ENCODE measurements at regions not wholly inside any gene's neighbourhood (a gene's known extent, or its start where the extent isn't known, plus 50 kb on each side); places are given as distances from the start of the nearest gene placed in this dataset.

- TF ChIP-seq TOX (CRISPR knock-in tag; IDR thresholded peaks at IDR 0.05; ENCODE audit: borderline replicate concordance) = no peak
- TF ChIP-seq SNAI2 (CRISPR knock-in tag; IDR thresholded peaks at IDR 0.05) = no peak
- ATAC-seq = no peak
Measured at GRCh38 chr1:48052923-48053291, 55.7 kb upstream of the TRABD2B start.

DNA sequence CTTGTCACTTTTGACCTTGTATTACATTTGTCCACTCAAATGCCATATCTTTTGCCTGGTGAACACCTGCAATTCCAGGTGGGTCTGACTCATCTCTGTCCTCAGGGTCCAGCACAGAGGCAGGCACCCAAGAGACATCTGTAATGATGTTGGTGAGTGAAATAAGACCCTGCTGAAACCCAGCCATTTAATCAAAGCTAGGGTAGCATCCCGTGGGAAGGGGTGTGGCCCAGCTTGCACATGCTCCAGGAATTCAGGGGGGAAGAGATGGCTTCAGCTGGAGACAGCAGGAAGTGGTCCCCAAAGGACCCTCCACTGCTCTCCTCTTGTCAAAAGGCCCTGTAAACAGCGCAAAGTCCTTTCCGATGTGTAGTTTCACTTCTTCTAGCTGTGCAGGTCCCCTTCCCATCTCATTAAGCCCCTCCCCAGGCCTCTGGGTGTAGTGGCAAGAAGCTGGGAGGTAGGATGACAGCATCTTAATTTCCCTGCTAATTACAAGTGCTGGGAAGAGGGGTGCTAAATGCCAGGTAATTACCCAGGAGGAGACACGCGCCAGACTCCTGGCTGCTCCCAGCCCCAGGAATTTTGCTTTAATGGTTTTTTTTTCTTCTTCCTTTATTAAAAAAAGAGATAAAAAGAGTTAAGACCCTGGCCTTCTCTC is 54.4 kb upstream of the TRABD2B start:
- TF ChIP-seq, protein P1, sequence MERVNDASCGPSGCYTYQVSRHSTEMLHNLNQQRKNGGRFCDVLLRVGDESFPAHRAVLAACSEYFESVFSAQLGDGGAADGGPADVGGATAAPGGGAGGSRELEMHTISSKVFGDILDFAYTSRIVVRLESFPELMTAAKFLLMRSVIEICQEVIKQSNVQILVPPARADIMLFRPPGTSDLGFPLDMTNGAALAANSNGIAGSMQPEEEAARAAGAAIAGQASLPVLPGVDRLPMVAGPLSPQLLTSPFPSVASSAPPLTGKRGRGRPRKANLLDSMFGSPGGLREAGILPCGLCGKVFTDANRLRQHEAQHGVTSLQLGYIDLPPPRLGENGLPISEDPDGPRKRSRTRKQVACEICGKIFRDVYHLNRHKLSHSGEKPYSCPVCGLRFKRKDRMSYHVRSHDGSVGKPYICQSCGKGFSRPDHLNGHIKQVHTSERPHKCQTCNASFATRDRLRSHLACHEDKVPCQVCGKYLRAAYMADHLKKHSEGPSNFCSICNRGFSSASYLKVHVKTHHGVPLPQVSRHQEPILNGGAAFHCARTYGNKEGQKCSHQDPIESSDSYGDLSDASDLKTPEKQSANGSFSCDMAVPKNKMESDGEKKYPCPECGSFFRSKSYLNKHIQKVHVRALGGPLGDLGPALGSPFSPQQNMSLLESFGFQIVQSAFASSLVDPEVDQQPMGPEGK (CRISPR knock-in tag; IDR thresholded peaks at IDR 0.05; ENCODE audit: borderline replicate concordance) = no peak
- no peak for TF ChIP-seq ZNF8 (CRISPR knock-in tag; IDR thresholded peaks at IDR 0.05)
- TF ChIP-seq BACH2 (CRISPR knock-in tag; IDR thresholded peaks at IDR 0.05; ENCODE audit: borderline replicate concordance) = no peak
- TF ChIP-seq, protein P2, sequence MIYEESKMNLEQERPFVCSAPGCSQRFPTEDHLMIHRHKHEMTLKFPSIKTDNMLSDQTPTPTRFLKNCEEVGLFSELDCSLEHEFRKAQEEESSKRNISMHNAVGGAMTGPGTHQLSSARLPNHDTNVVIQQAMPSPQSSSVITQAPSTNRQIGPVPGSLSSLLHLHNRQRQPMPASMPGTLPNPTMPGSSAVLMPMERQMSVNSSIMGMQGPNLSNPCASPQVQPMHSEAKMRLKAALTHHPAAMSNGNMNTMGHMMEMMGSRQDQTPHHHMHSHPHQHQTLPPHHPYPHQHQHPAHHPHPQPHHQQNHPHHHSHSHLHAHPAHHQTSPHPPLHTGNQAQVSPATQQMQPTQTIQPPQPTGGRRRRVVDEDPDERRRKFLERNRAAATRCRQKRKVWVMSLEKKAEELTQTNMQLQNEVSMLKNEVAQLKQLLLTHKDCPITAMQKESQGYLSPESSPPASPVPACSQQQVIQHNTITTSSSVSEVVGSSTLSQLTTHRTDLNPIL (CRISPR knock-in tag; IDR thresholded peaks at IDR 0.05; ENCODE audit: low read depth) = no peak
- TF ChIP-seq, protein P3, sequence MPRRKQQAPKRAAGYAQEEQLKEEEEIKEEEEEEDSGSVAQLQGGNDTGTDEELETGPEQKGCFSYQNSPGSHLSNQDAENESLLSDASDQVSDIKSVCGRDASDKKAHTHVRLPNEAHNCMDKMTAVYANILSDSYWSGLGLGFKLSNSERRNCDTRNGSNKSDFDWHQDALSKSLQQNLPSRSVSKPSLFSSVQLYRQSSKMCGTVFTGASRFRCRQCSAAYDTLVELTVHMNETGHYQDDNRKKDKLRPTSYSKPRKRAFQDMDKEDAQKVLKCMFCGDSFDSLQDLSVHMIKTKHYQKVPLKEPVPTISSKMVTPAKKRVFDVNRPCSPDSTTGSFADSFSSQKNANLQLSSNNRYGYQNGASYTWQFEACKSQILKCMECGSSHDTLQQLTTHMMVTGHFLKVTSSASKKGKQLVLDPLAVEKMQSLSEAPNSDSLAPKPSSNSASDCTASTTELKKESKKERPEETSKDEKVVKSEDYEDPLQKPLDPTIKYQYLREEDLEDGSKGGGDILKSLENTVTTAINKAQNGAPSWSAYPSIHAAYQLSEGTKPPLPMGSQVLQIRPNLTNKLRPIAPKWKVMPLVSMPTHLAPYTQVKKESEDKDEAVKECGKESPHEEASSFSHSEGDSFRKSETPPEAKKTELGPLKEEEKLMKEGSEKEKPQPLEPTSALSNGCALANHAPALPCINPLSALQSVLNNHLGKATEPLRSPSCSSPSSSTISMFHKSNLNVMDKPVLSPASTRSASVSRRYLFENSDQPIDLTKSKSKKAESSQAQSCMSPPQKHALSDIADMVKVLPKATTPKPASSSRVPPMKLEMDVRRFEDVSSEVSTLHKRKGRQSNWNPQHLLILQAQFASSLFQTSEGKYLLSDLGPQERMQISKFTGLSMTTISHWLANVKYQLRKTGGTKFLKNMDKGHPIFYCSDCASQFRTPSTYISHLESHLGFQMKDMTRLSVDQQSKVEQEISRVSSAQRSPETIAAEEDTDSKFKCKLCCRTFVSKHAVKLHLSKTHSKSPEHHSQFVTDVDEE (CRISPR knock-in tag; IDR thresholded peaks at IDR 0.05) = no peak
- no peak for TF ChIP-seq SNAI2 (CRISPR knock-in tag; IDR thresholded peaks at IDR 0.05)
- no peak for TF ChIP-seq ZNF565 (CRISPR knock-in tag; conservative IDR thresholded peaks at IDR 0.05; ENCODE audit: low read depth)
- ATAC-seq = no peak

DNA sequence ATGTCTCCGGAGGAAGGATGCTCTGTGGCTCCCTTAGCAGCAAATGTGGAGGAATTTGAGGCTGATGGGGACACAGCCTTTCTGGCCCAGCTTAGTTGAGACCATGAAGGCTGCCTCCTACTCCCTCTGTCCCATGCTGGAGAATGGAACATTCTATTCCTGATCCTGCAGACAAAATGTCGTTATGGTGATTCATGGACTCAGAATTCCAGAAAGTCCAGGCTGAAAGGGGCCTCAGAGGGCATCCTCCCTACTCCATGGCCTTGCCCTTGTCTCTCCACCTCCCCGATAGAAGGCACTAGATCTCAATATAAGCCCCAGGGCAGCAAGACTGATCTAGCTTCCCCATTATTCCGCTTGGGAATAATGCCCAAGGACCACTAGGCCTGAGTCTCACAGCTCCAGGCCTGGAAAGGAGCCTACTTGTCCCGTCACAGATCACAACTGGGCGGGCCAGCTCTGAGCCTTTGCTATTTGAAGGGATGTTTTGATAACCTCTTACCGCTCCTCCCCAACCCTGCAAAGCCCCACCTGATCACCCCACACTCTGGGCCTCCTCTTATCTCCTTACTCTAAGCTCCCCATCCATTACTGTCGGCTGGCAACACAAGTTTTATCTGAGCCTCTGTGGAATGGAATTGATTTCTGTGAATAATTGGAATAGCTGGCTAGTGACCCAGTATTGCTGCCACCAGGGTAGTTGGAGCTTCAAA is 52.8 kb upstream of the TRABD2B start:
- ATAC-seq = no peak
- no peak for TF ChIP-seq ZFP30 (CRISPR knock-in tag; IDR thresholded peaks at IDR 0.05)
- no peak for TF ChIP-seq ESRRG (CRISPR knock-in tag; IDR thresholded peaks at IDR 0.05)

DNA sequence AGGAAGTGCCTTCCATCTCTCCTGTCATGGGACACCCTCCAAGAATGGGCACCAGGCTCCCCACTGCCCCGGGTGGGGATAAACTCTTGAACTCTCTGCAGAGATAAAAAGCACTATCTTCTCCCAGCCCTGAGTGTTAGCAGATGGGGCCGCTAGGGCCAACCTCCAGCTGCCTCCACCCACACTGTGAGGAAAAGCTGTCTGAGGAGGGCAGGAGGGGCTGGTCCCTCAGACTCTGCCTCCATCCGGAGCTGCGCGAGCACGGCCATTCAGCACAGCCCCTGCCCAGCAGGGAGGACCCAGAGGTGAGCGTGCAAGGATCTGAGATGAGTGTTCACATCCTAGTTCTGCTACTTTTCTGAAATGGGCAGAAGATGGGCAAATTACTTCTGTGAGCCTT is 51.8 kb upstream of the TRABD2B start:
- ATAC-seq = no peak

More for the DNA sequence above, 51.8 kb upstream of the TRABD2B start:
- TF ChIP-seq, protein P3 (CRISPR knock-in tag; IDR thresholded peaks at IDR 0.05) = no peak
- TF ChIP-seq ZFP30 (CRISPR knock-in tag; IDR thresholded peaks at IDR 0.05) (no peak), OSR1 (CRISPR knock-in tag; IDR thresholded peaks at IDR 0.05) (no peak), ZC3H10 (CRISPR knock-in tag; IDR thresholded peaks at IDR 0.05) (no peak), ARNTL (CRISPR knock-in tag; IDR thresholded peaks at IDR 0.05; ENCODE audit: borderline replicate concordance, low read depth) (no peak), ZNF565 (CRISPR knock-in tag; conservative IDR thresholded peaks at IDR 0.05; ENCODE audit: low read depth) (no peak), ZFP3 (CRISPR knock-in tag; IDR thresholded peaks at IDR 0.05) (no peak), POU6F1 (CRISPR knock-in tag; IDR thresholded peaks at IDR 0.05; ENCODE audit: borderline replicate concordance, low read depth) (no peak), TOX (CRISPR knock-in tag; IDR thresholded peaks at IDR 0.05; ENCODE audit: borderline replicate concordance) (no peak), TCF4 (CRISPR knock-in tag; IDR thresholded peaks at IDR 0.05; ENCODE audit: borderline replicate concordance) (no peak), GLIS3 (CRISPR knock-in tag; IDR thresholded peaks at IDR 0.05) (no peak), BACH2 (CRISPR knock-in tag; IDR thresholded peaks at IDR 0.05; ENCODE audit: borderline replicate concordance) (no peak), ZNF70 (CRISPR knock-in tag; IDR thresholded peaks at IDR 0.05) (no peak), ISL1 (CRISPR knock-in tag; IDR thresholded peaks at IDR 0.05) (no peak), ESRRG (CRISPR knock-in tag; IDR thresholded peaks at IDR 0.05) (no peak), SNAI2 (CRISPR knock-in tag; IDR thresholded peaks at IDR 0.05) (no peak), ZNF8 (CRISPR knock-in tag; IDR thresholded peaks at IDR 0.05) (no peak)

Measured in SK-N-SH treated with all-trans-retinoic acid at 6 μM for 48 hours (cell line).